B cell (primary cell): ENCODE measurements at regions not wholly inside any gene's neighbourhood (a gene's known extent, or its start where the extent isn't known, plus 50 kb on each side); places are given as distances from the start of the nearest gene placed in this dataset.

ENCODE experiments used
- ATAC-seq: fragments of 200-7000 bp; cut with Tn5 transposase; one replicate; pipeline ENCODE4 v1.10.0; 2021; ENCODE audit warnings: low read depth, mild to moderate bottlenecking, moderate number of reproducible peaks, moderate library complexity
- CTCF ChIA-PET: fragments of 350-600 bp; sonication (Branson Sonifier 250); formaldehyde crosslinking; loops from one replicate; lab custom pipeline; 2021; ENCODE audit warnings: antibody characterized with exemption, inconsistent platforms; lab: Charles Lee
- POLR2A ChIA-PET: fragments of 350-600 bp; sonication (Branson Sonifier 250); formaldehyde crosslinking; loops from one replicate; lab custom pipeline; 2021; ENCODE audit warnings: antibody characterized with exemption; lab: Charles Lee
- DNase-seq: peaks from one replicate; pipeline ENCODE4 v3.0.0; 2013
- H2AFZ ChIP-seq: 2 replicates; pipeline ENCODE4 v1.6.1; 2012; ENCODE audit warnings: mild to moderate bottlenecking, low read depth, low read length; ENCODE audit not compliant: insufficient read depth, poor library complexity, severe bottlenecking
- H3K27ac ChIP-seq, 2 donors: 1 replicate in 1 of 2; 2 replicates in 1 of 2; pipeline ENCODE4 v1.5.1; 2012 to 2013; ENCODE audit warnings: low read length in 2 of 2, mild to moderate bottlenecking in 2 of 2, moderate library complexity in 1 of 2
- H3K27me3 ChIP-seq, 4 experiments: fragments of 200-600 bp in 1 of 4; sonication (generic) in 1 of 4; replicated peaks in 1 of 4; 1 replicate in 2 of 4; 2 replicates in 2 of 4; pipeline versions ENCODE4 v1.6.1 to v1.7.0; 2013 to 2016; ENCODE audit warnings: low read length in 3 of 4, mild to moderate bottlenecking in 2 of 4, mixed read lengths in 1 of 4, moderate library complexity in 1 of 4; ENCODE audit not compliant: insufficient read depth in 4 of 4, control insufficient read depth in 3 of 4; ENCODE audit errors: control extremely low read depth in 1 of 4
- H3K36me3 ChIP-seq, 2 experiments: replicated peaks in 1 of 2; 1 replicate in 1 of 2; 2 replicates in 1 of 2; pipeline versions ENCODE4 v1.6.1 to v1.7.1; 2013; ENCODE audit warnings: low read length in 1 of 2; ENCODE audit not compliant: insufficient read depth in 2 of 2, control insufficient read depth in 1 of 2; ENCODE audit errors: control extremely low read depth in 1 of 2, extremely low read depth in 1 of 2
- H3K4me1 ChIP-seq, 2 donors: fragments of 200-600 bp in 1 of 2; sonication (generic) in 1 of 2; 1 replicate in 1 of 2; 2 replicates in 1 of 2; pipeline versions ENCODE4 v1.5.1 to v1.6.1; 2013 to 2017; ENCODE audit warnings: low read length in 2 of 2; ENCODE audit not compliant: control insufficient read depth in 2 of 2, insufficient read depth in 2 of 2
- H3K4me2 ChIP-seq: replicated peaks from 2 replicates; pipeline ENCODE3; 2012; ENCODE audit warnings: mild to moderate bottlenecking, low read depth, low read length; ENCODE audit not compliant: poor library complexity, severe bottlenecking
- H3K4me3 ChIP-seq, 5 experiments: fragments of 200-600 bp in 1 of 5; sonication (generic) in 1 of 5; 1 replicate in 3 of 5; 2 replicates in 2 of 5; pipeline versions ENCODE4 v1.5.1 to v1.7.0; 2011 to 2016; ENCODE audit warnings: low read length in 4 of 5, mild to moderate bottlenecking in 4 of 5, low read depth in 2 of 5, control low read depth in 1 of 5, moderate library complexity in 1 of 5; ENCODE audit not compliant: insufficient read depth in 1 of 5; ENCODE audit errors: control extremely low read depth in 1 of 5, extremely low read depth in 1 of 5
- H3K79me2 ChIP-seq: fragments of 200-600 bp; sonication (generic); one replicate; pipeline ENCODE4 v1.6.0; 2016; ENCODE audit warnings: low read length; ENCODE audit not compliant: control insufficient read depth, insufficient read depth
- H3K9ac ChIP-seq: fragments of 200-600 bp; sonication (generic); 2 replicates; pipeline ENCODE4 v1.6.1; 2017; ENCODE audit warnings: mild to moderate bottlenecking, low read length, moderate library complexity
- H3K9me3 ChIP-seq, 3 donors: one replicate each; pipeline versions ENCODE4 v1.6.1 to v1.7.1; 2013; ENCODE audit warnings: low read length in 2 of 3; ENCODE audit not compliant: control insufficient read depth in 2 of 3, insufficient read depth in 1 of 3; ENCODE audit errors: control extremely low read depth in 1 of 3
- H4K20me1 ChIP-seq: 2 replicates; pipeline ENCODE4 v1.6.0; 2012; ENCODE audit warnings: mild to moderate bottlenecking, low read length; ENCODE audit not compliant: insufficient read depth, control insufficient read depth, poor library complexity, severe bottlenecking
- H3K27ac Mint-ChIP-seq: one replicate; pipeline ENCODE4 v1.8.0; 2021; ENCODE audit warnings: mixed read lengths
- H3K27me3 Mint-ChIP-seq: one replicate; pipeline ENCODE4 v1.8.0; 2021; ENCODE audit warnings: mixed read lengths
- H3K4me1 Mint-ChIP-seq: one replicate; pipeline ENCODE4 v1.8.0; 2021; ENCODE audit warnings: mixed read lengths
- H3K4me3 Mint-ChIP-seq: one replicate; pipeline ENCODE4 v1.8.0; 2021; ENCODE audit warnings: mixed read lengths
- H3K9me3 Mint-ChIP-seq: one replicate; pipeline ENCODE4 v1.8.0; 2022; ENCODE audit warnings: mixed read lengths; ENCODE audit not compliant: insufficient read depth
- CTCF ChIP-seq: fragments of 200-600 bp; IDR thresholded peaks from one replicate; pipeline ENCODE4 v1.8.0; 2022; ENCODE audit warnings: antibody characterized with exemption, mild to moderate bottlenecking
- EZH2 ChIP-seq: IDR thresholded peaks from 2 replicates; pipeline ENCODE4 v1.6.1; 2012; ENCODE audit warnings: borderline replicate concordance, low read depth, mild to moderate bottlenecking, moderate library complexity, low read length; ENCODE audit not compliant: insufficient read depth, poor library complexity, severe bottlenecking
- WGBS: methylation state at CpG from one replicate; pipeline ENCODE4 v1.1.5; 2013; ENCODE audit warnings: missing lambda C conversion rate; ENCODE audit not compliant: insufficient coverage; 5-methylcytosine and 5-hydroxymethylcytosine counted together
- intact Hi-C: fragments of 100-400 bp; cut with micrococcal nuclease; formaldehyde crosslinking; loops from one replicate; pipeline ENCODE4 v1.10.0; 2022

- no peaks in the 10 kb centered on the region for H4K20me1 ChIP-seq
- no peaks in the 10 kb centered on the region for H3K9me3 ChIP-seq
- H3K4me1 ChIP-seq = no peaks in the 10 kb centered on the region
- no peaks in the 10 kb centered on the region for H3K36me3 ChIP-seq
- POLR2A ChIA-PET = no interaction called here
- intact Hi-C loops = no loop called here
- no peak overlapping the region for H3K4me2 ChIP-seq
- ATAC-seq (no peak), DNase-seq (no peak)
- H3K27ac Mint-ChIP-seq = no peak overlapping the region
- H3K4me3 Mint-ChIP-seq = no peak overlapping the region
- no peaks in the 10 kb centered on the region for H3K27me3 ChIP-seq
- CTCF ChIA-PET = no interaction called here
- no peak for TF ChIP-seq CTCF
- TF ChIP-seq EZH2 = no peak
- H3K9me3 Mint-ChIP-seq = no peaks in the 10 kb centered on the region
- no peak overlapping the region for H3K27ac ChIP-seq
- no peak overlapping the region for H3K4me3 ChIP-seq
- H3K9ac ChIP-seq = no peak overlapping the region
- H3K79me2 ChIP-seq = no peaks in the 10 kb centered on the region
- H2AFZ ChIP-seq = no peak overlapping the region
- no peaks in the 10 kb centered on the region for H3K27me3 Mint-ChIP-seq
- no peaks in the 10 kb centered on the region for H3K4me1 Mint-ChIP-seq
These were observed 60.6 kb upstream of the TMLHE start for GRCh38 chrX:155673338-155673737.

- Histone ChIP-seq H2AFZ (no peak overlapping the region), H3K27ac (no peak overlapping the region), H3K9ac (no peak overlapping the region), H3K79me2 (no peaks in the 10 kb centered on the region), H3K27me3 (no peaks in the 10 kb centered on the region), H3K4me2 (no peak overlapping the region), H3K36me3 (no peaks in the 10 kb centered on the region), H3K9me3 (no peaks in the 10 kb centered on the region), H3K4me1 (no peaks in the 10 kb centered on the region), H3K4me3 (no peak overlapping the region), H4K20me1 (no peaks in the 10 kb centered on the region)
- Mint-ChIP-seq H3K27ac (no peak overlapping the region), H3K9me3 (no peaks in the 10 kb centered on the region), H3K4me3 (no peak overlapping the region), H3K27me3 (no peaks in the 10 kb centered on the region), H3K4me1 (no peaks in the 10 kb centered on the region)
- intact Hi-C loops = no loop called here
- no CpG with 5 or more reads among the region's 2 CpGs for WGBS
- DNase-seq (no peak), ATAC-seq (no peak)
- POLR2A ChIA-PET = no interaction called here
- TF ChIP-seq CTCF (no peak), EZH2 (no peak)
- CTCF ChIA-PET = no interaction called here
These were observed 54.0 kb upstream of the TMLHE start for GRCh38 chrX:155666741-155667140.
